Epithelial cell of proximal tubule (primary cell): ENCODE measurements at regions not wholly inside any gene's neighbourhood (a gene's known extent, or its start where the extent isn't known, plus 50 kb on each side); places are given as distances from the start of the nearest gene placed in this dataset.
A peak's percentile ranks its signal among the peaks of the same experiment; 100 is the strongest.

Experiments
- DNase-seq: peaks from one replicate; pipeline ENCODE4 v3.0.0-alpha.2; 2011; ENCODE audit warnings: low read depth
- H3K4me3 ChIP-seq: 2 replicates; pipeline ENCODE4 v1.5.1; 2011; ENCODE audit warnings: low read depth, mild to moderate bottlenecking, low read length
- CTCF ChIP-seq: conservative IDR thresholded peaks from 2 replicates; pipeline ENCODE4 v1.5.1; 2012; ENCODE audit warnings: low read depth, mild to moderate bottlenecking, low read length

- DNase-seq, result no peak
- H3K4me3 ChIP-seq, result no peak overlapping the region
- TF ChIP-seq CTCF, result no peak
These were observed 117.1 kb downstream of the ZFP36L2 start for GRCh38 chr2:43109261-43109743.

- DNase-seq, result no peak
- H3K4me3 ChIP-seq, result no peak overlapping the region
- no peak for TF ChIP-seq CTCF
These were observed 118.7 kb downstream of the ZFP36L2 start for GRCh38 chr2:43107679-43108078.

GRCh38 chr2:43106559-43107527 lies 119.6 kb downstream of the ZFP36L2 start:
- no peak overlapping the region for H3K4me3 ChIP-seq
- TF ChIP-seq CTCF, result no peak
- DNase-seq, result no peak

GRCh38 chr2:43105586-43106558 lies 120.5 kb downstream of the ZFP36L2 start:
- TF ChIP-seq CTCF, result peak; percentile 42
- no peak for DNase-seq
- no peak overlapping the region for H3K4me3 ChIP-seq

GRCh38 chr2:43104763-43105162 lies 121.6 kb downstream of the ZFP36L2 start:
- no peak overlapping the region for H3K4me3 ChIP-seq
- TF ChIP-seq CTCF, result peak; percentile 10
- no peak for DNase-seq

GRCh38 chr2:43104106-43104505 lies 122.3 kb downstream of the ZFP36L2 start:
- no peak for DNase-seq
- no peak overlapping the region for H3K4me3 ChIP-seq
- no peak for TF ChIP-seq CTCF
